HG02610 (cell line): ENCODE measurements at regions not wholly inside any gene's neighbourhood (a gene's known extent, or its start where the extent isn't known, plus 50 kb on each side); places are given as distances from the start of the nearest gene placed in this dataset.
A peak's percentile ranks its signal among the peaks of the same experiment; 100 is the strongest.
"Not testable (repeated sequence)": the region's sequence is repeated elsewhere in the genome, so short reads cannot be mapped to it uniquely, and the experiment has no call there.

Source experiments
- ATAC-seq: cut with Tn5 transposase; IDR thresholded peaks from one replicate; pipeline ENCODE4 v1.9.1; 2021; ENCODE audit warnings: mild to moderate bottlenecking, moderate library complexity; ENCODE audit not compliant: unreplicated experiment

DNA sequence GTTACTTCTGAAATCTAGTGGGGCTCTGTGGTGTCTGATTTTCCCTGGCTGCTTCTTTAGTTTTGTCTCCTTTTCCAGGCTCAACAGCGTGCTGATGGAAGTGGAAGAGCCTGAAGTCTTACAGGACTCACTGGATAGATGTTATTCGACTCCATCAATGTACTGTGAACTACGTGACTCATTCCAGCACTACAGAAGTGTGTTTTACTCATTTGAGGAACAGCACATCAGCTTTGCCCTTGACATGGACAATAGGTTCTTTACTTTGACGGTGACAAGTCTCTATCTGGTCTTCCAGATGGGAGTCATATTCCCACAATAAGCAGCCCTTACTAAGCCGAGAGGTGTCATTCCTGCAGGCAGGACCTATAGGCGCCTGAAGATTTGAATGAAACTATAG is 51.1 kb downstream of the NBPF8 start:
- ATAC-seq, result not testable (repeated sequence)

DNA sequence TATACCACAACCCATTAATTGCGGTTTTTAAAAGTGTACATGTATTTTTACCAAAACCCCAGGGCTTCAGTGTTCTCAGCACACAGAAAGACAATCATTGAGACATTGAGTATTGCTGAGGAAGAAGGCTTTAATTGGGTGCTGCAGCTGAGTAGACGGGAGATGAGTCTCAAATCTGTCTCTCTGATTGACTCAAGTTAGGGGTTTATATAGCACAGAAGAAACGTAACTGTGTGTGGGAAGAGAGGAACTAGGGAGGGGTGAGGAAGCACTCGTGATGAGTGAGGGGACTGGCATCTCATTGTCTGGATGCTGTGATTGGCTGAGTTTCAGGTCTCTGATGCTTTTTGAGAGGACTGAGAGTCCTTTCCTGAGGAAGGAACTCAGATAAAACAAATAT is 62.8 kb downstream of the NBPF8 start:
- not testable (repeated sequence) for ATAC-seq

DNA sequence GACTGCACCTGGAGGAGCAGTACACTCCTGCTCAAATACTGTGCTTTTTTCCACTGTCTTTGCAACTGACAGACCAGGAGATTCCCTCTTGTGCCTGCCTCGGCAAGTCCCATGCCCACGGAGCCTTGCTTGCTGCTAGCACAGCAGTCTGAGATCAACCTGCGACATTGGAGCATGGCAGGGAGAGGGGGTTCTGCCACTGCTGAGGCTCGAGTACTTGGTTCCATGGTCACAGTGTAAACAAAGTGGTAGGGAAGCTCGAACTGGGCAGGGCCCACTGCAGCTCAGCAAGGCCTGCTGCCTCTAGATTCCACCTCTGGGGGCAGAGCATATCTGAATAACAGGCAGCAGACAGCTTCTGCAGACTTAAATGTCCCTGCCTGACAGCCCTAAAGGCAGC is 63.6 kb downstream of the NBPF8 start:
- not testable (repeated sequence) for ATAC-seq

DNA sequence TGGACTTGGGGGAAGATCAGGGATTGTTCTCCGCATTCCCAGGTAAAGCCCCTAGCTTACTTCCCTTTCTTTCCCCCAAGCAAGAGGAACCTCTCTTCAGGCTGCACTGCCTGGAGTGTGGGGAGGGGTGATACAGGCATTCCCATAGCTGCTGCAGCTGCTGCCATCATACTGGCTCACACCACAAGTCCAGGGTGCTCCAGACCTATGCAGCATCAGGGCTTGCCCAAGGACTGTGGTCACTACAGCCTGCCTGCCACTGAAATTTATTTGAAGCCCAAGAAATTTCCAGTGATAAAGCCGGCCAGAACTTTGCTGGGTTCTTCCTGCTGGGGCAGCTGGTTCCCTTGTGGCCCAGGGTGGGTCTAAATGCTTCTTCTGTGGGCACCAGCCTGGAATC is 72.7 kb downstream of the NBPF8 start:
- ATAC-seq, result not testable (repeated sequence)

DNA sequence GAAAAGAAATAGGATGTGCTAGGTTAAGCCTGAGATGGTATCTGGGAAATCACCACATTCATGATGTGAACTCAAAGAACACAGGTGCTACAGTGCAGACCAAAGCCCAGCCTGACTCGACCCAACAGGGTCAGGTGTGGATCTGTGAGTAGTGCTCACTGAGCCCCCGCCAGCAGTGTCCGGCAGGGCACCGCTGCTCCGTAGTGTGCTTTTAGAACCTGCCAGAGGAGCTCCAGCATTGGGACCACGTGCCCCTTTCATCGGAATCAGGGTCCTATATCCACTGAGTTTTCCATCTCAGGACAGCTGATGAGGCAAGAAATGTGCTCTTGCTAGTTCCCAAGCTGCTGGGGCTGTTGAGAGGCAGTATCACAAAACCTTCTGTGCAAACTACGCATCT is 74.4 kb downstream of the NBPF8 start:
- not testable (repeated sequence) for ATAC-seq

DNA sequence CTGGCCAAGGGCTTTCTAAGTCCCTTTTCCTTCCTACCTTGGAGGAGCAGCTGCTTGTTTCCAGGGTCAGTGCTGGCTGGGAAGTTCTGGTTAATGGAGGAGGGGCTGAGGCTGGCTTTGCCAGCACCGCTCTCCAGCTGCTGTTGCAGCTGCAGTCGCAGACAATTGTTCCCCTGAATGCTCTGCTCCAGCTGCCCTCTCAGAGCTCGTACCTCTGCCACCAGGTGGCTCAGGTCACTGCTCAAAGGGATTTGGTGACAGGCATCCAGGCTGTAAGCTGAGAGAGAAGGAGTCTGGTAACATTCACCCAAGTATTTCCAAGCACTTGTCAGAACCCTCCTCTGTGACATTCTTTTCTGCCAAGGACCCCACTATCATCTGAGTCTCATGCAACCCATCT is 82.3 kb downstream of the NBPF8 start:
- ATAC-seq, result not testable (repeated sequence)

DNA sequence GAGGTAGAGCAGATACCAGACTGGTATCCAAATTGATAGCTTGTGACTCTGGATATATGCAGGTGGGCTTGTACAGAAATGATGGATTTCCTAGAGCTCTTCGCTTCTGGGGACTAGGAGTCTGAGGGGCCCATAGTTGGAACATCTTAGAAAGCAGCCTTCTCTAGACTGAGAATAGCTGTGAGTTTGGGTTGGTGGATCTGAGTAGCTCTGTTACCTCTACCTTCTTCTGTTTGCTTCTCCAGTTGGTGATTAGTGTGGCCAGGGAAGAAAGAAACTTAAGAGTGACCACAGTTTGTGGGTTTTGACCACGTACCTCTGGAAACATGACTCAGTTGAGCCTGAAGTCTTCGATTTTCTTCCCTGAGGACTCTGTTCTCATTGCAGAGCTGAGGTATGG is 88.4 kb downstream of the NBPF8 start:
- not testable (repeated sequence) for ATAC-seq

DNA sequence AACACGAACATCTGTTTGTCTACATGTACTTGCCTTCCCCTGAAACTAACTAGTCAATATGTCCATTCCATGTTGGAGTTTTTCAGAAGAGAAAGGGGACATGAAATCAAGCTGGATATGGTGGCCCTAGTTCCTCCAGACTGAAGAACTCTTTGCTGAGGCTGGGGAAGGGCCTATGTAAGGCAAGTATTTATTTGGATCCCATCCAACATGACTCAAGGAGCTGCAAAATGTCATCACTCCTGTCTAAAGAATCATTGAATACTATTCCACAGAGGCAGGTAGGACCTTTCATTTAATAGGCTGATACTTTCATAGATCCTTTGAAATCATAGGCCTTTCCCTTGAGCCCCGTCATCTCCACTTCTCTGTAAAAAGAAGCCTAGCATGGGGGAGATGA is 91.5 kb downstream of the NBPF8 start:
- not testable (repeated sequence) for ATAC-seq

DNA sequence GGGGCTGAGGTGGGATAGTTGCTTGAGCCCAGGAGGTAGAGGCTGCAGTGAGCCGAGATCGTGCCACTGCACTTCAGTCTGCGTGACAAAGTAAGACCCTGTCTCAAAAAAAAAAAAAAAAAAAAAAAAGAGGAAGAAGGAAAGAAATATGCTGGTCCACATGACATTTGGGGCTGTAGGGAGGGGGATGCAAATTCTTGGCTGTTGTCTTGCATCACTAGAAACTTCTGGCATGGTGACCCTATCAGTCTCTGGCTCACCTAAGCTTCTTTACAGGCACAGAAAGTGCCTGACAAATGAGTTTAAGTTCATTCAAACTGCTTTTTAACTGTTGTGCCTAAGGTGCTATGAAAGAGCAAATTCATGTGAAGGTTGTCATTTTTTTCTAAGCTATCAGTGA is 93.5 kb downstream of the NBPF8 start:
- not testable (repeated sequence) for ATAC-seq

DNA sequence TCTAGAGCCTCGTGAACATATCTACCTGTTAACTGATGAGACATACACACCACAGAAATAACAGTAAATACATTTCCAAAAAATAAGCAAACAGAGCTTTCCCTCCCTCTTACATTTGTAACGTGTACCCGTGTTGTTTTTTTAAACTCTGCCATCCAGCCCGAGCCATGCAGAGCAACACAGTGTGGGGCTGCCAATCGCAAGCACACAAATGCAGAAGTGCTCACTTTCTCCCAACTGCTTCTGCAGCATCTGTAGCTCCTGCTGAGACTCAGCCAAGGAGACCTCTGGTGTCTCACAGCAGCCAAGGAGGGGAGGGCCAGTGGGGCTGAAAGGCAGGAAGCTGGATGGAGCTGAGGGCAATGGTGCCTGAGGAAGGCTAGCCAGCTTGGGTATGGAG is 94.4 kb downstream of the NBPF8 start:
- not testable (repeated sequence) for ATAC-seq

DNA sequence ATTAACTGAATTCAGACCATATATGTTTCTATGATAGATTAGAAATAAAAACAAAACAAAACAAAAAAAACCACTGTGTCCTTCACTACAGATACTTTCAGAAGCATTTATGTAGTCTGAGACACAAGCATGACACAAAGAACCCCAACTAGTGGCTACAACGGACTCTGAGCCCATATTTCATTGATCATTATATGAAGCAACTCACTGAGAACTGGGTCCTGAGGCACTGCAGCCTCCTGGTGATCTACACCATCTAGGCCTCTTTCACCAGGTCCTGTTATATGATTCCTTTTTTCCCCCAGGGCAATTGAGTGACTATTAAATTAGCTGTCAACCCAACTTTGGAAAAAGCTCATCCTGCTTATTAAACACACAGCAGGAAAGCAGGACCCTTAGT is 98.3 kb downstream of the NBPF8 start:
- not testable (repeated sequence) for ATAC-seq

DNA sequence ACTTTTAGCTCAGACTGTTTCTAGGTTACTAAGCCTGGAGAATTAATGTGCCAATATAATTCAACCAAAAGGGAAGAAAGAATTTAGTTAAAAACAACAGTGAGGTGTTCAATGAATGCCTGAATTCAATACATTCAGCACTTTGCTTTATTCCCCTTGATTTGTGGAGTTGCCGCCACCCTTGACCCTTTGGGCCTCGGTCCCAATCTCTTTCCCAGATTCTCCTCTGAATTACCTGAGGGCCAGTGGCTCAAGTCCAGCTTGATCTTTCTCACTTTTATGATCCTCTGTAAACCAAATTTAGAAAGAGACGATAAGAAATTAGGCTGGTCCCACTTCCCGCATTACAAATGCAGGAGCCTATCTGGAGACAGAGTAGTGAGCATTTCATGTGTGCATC is 98.7 kb downstream of the NBPF8 start:
- ATAC-seq, result not testable (repeated sequence)

DNA sequence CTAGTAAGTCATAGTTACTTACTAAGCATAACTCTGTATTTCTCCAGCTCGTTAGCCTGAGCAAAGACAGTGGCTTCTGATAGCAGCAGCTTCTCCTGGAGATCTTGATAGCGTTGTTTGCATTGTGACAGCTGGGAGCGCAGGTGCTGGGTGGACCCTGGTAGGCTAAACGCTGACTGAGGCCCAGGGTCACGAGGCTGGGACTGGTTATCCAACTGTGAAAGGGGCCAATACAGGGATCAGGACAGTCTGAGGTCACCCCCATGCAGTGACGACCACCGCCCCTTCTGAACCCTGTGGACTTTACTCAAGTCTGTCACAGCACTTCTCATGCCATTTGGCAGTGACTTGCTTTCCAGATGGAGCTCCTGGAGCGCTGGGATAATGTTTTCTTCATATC is 104.4 kb downstream of the NBPF8 start:
- not testable (repeated sequence) for ATAC-seq

DNA sequence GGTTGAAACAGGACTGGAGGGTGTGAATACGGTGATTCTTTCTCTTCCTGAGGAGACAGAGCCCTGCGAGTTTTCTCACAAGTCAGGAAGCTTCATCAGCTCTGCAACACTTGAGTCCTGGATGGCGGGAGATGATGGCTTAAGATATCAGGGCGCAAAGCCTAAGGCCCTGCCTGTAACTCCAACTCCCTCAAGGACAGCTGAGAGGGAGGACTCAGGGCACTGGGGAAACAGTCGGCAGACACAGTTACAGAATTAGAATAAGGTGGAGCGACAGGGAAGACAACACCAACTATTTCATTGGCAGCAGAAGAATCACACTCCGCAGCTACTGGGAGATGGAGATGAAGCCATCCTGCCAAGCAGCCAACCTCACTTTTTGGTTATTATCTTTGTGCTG is 109.6 kb downstream of the NBPF8 start:
- not testable (repeated sequence) for ATAC-seq

DNA sequence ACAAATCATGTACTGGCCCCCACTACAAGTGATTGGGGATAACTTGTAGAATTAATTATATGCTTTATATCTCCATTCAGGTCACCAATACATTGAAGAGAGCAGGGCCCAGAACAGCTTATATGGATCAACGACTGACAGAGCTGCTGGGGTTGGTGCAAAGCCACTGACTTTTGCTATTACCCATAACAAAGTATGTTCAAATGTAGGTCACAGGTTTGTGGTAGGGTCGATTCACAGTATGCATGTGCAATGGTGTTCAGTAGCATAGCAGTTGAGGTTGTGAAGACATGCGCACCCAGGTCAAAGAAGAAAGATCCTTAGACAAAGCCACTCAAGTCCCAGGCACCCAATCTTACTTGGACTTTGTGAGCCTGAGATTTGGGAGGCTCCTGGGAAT is 110.6 kb downstream of the NBPF8 start:
- not testable (repeated sequence) for ATAC-seq

DNA sequence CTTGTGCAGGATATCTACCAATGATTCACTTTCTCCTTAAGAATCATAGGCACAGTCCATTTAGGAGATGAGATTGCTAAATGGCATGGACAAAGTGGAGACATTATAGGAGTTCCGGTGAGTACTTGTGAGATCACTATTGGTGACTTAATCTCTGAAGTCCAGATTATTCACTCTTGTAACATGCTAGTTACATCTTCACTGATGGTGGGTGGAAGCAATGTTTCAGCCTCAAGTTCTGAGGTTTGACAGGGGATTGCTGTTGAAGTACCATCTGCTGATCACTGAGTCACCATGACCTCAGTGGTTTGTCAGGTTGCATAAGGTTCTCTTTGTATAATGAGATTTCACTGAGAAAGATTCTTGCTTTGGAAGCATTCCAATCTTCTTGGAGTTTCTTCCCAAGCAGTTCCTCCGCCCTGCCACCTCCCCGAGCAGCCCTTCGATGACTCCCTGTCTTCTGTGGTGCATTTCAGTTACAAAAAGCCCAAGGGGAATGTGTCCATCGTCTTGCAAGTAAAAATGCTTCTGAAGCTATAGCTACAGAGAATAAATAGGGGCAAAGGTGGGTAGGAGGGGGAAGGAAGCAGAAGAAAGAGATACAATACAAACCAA is 114.7 kb downstream of the NBPF8 start:
- ATAC-seq, result not testable (repeated sequence)

DNA sequence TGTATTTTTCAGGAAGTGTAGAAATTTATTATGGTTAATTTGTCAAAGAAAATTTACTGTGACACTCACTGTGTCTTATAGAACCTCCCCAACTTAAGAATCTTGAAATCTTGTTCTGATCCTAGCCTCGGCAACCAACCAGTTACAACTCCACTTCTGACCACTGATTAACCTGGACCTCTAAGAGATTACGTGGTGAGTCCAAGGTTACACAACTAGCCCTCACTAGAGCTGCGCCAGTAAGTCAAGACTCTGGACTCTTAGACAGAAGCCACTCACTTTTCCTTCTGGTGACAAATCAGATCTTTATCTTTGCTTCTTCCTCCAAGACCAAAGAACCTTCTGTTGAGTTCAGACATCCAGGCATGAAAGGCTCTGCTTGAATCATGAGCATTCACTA is 116.6 kb downstream of the NBPF8 start:
- ATAC-seq, result not testable (repeated sequence)

DNA sequence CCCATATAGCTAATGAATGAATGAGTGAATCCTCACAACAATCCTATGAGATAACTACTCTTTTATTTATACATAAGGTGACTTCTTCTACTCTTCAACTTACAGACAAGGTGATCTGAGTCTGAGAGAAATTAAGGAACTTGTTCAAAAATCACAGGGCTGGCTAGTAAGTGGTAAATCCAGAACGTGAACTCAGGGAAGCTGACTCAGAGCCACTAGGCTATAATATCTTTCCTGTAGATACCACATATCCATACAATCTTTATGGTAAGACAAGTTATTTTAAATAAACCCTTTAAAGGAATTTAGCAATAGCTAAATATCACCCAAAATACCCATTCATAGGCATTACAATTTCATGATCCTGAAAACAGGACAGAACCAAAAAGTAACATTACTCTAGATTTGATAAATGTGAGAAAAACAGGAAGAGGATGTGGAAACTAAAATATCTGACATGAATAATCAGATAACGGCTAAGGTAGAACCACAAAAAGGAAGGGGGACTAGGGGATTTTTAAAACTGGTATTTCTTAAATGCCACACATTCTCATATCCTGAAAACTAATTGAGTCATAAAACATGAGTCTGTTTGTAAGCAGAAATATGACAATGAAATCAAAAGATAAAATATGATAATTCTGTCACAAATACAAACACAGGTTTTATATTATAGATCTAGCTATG is 119.7 kb downstream of the NBPF8 start:
- peak; percentile 78 for ATAC-seq

DNA sequence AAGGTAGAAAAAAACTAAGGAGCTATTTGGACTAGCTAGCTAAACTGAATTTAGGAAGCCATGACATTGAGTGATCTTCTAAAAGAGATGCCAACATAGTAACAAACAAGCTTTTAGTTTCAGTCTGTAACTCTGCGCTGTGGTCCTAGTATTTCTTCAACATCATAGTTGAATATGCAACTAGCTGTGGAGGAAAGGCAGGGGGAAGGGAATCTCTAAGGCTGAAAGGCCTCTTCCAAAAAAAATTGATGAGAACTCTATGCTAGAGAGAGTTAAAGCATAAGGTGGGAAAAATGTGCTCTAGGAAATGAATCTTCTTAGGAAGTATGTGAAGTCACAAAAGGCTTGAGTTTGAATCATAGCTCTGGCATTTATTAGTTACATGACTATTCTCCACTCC is 120.2 kb downstream of the NBPF8 start:
- peak; percentile 66 for ATAC-seq

DNA sequence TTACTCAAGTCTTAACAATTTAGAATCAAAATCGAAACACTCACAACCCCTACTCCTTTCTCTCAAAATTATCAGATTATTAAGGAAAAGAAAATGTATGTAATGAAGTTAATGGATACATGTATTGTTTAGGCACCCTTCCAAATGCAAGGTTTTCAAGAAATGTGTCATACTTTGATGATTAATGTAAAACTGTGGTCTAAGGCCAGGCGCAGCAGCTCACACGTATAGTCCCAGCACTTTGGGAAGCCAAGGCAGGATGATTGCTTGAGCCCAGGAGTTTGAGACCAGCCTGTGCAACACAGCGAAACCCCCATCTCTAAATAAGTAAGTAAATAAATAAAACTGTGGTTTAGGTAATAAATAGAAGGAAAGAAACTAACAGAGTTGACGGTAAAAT is 126.6 kb downstream of the NBPF8 start:
- not testable (repeated sequence) for ATAC-seq

DNA sequence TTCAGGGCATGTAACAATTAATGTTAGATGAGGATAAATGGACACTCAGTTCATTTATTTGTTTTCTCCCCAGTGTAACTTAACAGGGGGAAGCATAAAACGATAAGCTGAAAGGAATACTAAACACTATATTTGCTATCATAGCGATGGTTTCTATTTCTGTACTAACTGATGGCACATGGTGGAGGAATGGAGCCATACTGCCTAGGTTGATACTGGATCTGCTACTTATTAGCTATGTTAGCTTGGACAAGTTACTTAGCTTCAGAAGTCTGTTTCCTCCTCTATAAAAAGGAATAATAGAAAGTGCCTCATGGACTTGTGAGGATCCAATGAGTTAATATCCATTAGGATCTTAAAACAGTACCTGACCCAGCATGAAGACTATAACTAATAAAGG is 127.5 kb downstream of the NBPF8 start:
- not testable (repeated sequence) for ATAC-seq

DNA sequence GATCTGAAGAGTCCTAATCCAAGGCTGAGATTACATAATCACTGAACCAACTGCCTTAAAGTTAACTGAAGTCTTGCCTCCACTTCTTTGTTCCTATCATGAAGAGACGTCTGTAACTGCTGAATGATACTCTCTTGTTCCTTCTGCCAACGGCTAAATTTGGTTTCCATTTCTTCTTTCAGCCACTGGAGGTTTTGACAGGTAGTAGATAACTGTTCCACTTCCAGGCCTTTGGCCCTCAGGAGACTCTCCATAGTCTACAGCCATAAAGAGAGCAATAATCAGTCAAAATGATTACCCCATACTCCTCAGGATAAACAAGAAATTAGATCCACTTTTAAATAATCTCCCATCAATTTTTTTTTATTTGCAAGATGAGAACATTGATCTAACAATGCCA is 128.1 kb downstream of the NBPF8 start:
- not testable (repeated sequence) for ATAC-seq

DNA sequence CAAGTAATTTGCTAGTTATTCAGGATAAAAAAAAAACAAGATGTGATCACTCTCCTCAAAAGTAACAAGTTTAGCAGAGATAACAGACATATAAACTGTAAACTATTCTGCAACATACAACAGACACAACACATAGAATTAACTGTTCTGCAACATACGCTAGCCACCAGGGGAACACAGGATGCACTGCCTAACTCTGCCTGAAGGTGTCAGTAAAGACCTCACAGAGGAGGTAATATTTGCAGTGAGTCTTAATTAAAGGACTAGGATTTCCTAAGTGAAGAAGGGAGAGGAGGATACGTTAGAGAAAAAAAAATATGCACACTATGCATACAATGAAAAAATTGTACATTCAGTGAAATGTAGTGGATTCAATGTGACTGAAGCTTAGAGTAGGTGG is 129.6 kb downstream of the NBPF8 start:
- ATAC-seq, result peak; percentile 88
